AG04449 (cell line): ENCODE measurements at regions not wholly inside any gene's neighbourhood (a gene's known extent, or its start where the extent isn't known, plus 50 kb on each side); places are given as distances from the start of the nearest gene placed in this dataset.
"Not testable (repeated sequence)": the region's sequence is repeated elsewhere in the genome, so short reads cannot be mapped to it uniquely, and the experiment has no call there.

Experiments
- CTCF ChIA-PET: fragments of 350-600 bp; formaldehyde crosslinking; extraction: SDS; loops from one replicate; lab custom pipeline; 2021; ENCODE audit warnings: antibody characterized with exemption; lab: Yijun Ruan, JAX
- POLR2A ChIA-PET: fragments of 400-600, 350-600 bp; formaldehyde crosslinking; extraction: SDS; loops from one replicate; lab custom pipeline; 2020; ENCODE audit warnings: antibody characterized with exemption, inconsistent platforms; lab: Yijun Ruan, JAX
- DNase-seq: peaks from one replicate; pipeline ENCODE4 v3.0.0-alpha.2; 2010; ENCODE audit warnings: low read depth, low spot score
- H3K4me3 ChIP-seq: 2 replicates; pipeline ENCODE4 v1.5.1; 2011; ENCODE audit warnings: low read depth, mild to moderate bottlenecking, control low read depth, low read length
- CTCF ChIP-seq: IDR thresholded peaks from one replicate; pipeline ENCODE4 v1.5.1; 2011; ENCODE audit warnings: mild to moderate bottlenecking, moderate library complexity, low read length, control low read depth, inconsistent platforms; ENCODE audit not compliant: insufficient read depth; ENCODE audit errors: missing control alignments

GRCh38 chr6:87753131-87753685 is 51.2 kb upstream of the AKIRIN2 start:
- no peak for DNase-seq
- POLR2A ChIA-PET = no interaction called here
- CTCF ChIA-PET = no interaction called here
- no peak overlapping the region for H3K4me3 ChIP-seq
- no peak for TF ChIP-seq CTCF

DNA sequence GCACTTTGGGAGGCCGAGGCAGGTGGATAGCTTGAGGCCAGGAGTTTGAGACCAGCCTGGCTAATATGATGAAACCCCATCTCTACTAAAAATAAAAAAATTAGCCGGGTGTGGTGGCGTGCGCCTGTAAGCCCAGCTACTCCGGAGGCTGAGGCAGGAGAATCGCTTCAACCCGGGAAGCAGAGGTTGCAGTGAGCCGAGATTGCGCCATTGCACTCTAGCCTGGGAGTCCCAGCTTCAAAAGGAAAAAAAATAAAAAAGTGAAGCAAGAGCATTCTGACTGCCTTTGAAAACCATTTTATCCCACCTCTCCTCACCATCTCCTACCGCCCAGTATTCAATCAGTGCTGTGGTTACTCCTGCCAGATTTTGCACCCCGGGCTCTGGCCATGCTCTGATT is 50.5 kb upstream of the AKIRIN2 start:
- DNase-seq, CTCF ChIA-PET, H3K4me3 ChIP-seq, POLR2A ChIA-PET: not testable (repeated sequence)
